ENCODE measurements at regions not wholly inside any gene's neighbourhood (a gene's known extent, or its start where the extent isn't known, plus 50 kb on each side); places are given as distances from the start of the nearest gene placed in this dataset.

DNA sequence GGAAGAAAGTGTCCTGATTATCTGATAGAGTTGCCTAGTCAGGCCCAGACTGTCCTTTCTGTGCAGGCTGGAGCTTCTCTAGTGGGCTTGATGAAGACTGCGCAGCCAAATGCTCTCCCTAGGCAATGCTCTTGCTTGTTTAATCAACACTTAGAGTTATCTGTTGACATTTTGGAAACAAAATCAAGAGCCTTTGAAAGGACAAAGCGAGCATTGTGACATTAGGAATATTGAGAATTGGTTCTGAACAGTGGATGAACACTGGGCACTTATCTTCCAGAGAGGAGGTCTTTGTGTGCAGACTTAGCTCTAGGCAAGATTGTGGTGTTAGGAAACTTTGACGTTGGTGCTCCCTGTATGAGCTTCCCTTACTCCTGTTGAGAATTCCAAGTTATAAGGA is 94.5 kb downstream of the DNTTIP2 start:
- H3K9me3 ChIP-seq (ENCODE audit: control insufficient read depth, insufficient read depth, low read length) = peaks cover 4% of the 10 kb centered on the region
- TF ChIP-seq, protein P1, sequence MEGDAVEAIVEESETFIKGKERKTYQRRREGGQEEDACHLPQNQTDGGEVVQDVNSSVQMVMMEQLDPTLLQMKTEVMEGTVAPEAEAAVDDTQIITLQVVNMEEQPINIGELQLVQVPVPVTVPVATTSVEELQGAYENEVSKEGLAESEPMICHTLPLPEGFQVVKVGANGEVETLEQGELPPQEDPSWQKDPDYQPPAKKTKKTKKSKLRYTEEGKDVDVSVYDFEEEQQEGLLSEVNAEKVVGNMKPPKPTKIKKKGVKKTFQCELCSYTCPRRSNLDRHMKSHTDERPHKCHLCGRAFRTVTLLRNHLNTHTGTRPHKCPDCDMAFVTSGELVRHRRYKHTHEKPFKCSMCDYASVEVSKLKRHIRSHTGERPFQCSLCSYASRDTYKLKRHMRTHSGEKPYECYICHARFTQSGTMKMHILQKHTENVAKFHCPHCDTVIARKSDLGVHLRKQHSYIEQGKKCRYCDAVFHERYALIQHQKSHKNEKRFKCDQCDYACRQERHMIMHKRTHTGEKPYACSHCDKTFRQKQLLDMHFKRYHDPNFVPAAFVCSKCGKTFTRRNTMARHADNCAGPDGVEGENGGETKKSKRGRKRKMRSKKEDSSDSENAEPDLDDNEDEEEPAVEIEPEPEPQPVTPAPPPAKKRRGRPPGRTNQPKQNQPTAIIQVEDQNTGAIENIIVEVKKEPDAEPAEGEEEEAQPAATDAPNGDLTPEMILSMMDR (IDR thresholded peaks at IDR 0.05; ENCODE audit: low read depth, low read length) = no peak
- CTCF ChIA-PET = interaction anchor here (0.8 to 1.3 kb wide), 2 partner anchors 10 to 49 kb away, joined by 3 read pairs; no protein-coding TSS in a partner anchor

DNA sequence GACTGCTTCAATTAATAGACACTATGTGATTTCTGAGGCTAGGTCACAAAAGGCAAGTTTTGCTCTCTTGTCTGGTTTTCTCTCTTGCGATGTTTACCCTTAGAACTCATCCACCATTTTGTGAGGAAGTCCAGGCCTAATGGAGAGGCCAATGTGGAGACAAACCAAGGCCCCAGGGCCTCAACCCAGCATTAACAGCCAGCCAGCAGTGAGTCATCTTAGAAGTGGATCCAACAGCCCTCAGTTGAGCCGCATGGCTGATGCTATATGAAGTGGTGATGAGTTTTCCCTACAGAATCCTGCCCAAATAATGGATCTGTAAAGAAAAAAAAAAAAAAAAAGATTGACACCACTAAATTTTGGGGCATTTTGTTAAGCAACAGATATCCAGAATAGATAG is 95.1 kb downstream of the DNTTIP2 start:
- peaks cover 4% of the 10 kb centered on the region for H3K9me3 ChIP-seq (ENCODE audit: control insufficient read depth, insufficient read depth, low read length)
- no peak overlapping the region for H3K27ac ChIP-seq (ENCODE audit: low read depth, low read length)
- POLR2A ChIA-PET = no interaction called here
- TF ChIP-seq, protein P1 (IDR thresholded peaks at IDR 0.05; ENCODE audit: low read depth, low read length) = no peak
- H3K4me3 ChIP-seq (ENCODE audit: low read depth, low read length) = no peak overlapping the region
- CTCF ChIA-PET = interaction anchor here (1.4 kb wide), 1 partner anchor 155 kb away, joined by 3 read pairs; no protein-coding TSS in a partner anchor
- DNase-seq (ENCODE audit: low read depth, low spot score) = no peak
- no peaks in the 10 kb centered on the region for H3K27me3 ChIP-seq (ENCODE audit: control insufficient read depth, insufficient read depth, low read length)

More for the DNA sequence above, 94.5 kb downstream of the DNTTIP2 start:
- H3K27me3 ChIP-seq (ENCODE audit: control insufficient read depth, insufficient read depth, low read length) = no peaks in the 10 kb centered on the region
- POLR2A ChIA-PET = no interaction called here
- H3K4me3 ChIP-seq (ENCODE audit: low read depth, low read length) = no peak overlapping the region
- H3K27ac ChIP-seq (ENCODE audit: low read depth, low read length) = no peak overlapping the region
- no peak for DNase-seq (ENCODE audit: low read depth, low spot score)

DNA sequence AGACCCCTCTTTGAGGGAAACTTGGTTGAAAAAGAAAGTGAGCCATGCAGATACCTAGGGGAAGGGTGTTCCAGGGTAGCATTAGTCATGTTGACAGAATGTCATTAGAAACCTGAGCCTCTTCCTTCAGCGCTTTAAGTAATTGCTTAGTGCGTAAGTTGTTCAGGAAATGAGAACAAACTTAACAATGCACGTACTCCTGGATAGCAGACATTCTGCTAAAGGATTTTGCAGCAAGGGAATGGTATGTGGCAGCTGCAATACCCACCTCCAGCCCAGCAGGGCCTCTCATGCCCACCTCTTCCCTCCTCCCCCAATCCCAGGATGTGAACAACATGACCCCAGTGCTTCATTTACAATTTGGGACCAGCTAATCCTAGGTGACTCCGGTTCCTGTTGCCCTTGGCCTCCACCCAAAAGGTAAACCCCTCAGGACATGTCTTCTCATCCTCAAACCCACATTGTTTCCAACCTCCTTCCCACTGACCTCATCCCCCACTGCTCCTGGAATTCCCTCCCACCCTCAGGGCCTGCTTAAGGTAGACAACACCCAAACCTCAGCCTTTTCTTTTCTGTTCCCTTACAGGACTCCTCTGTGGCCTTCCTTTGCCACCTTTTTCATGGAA is 98.0 kb upstream of the BCAR3 start:
- no peak overlapping the region for H3K4me3 ChIP-seq (ENCODE audit: low read depth, low read length)
- TF ChIP-seq, protein P1 (IDR thresholded peaks at IDR 0.05; ENCODE audit: low read depth, low read length) = 0 out of 2 replicates have a peak, but pooled peaks have one; percentile 8
- ChIA-PET POLR2A (no interaction called here), CTCF (no interaction called here)
- no peaks in the 10 kb centered on the region for H3K27me3 ChIP-seq (ENCODE audit: control insufficient read depth, insufficient read depth, low read length)
- peak overlapping the region; percentile 72 for H3K27ac ChIP-seq (ENCODE audit: low read depth, low read length)
- H3K9me3 ChIP-seq (ENCODE audit: control insufficient read depth, insufficient read depth, low read length) = no peaks in the 10 kb centered on the region
- DNase-seq (ENCODE audit: low read depth, low spot score) = peak; percentile 41

DNA sequence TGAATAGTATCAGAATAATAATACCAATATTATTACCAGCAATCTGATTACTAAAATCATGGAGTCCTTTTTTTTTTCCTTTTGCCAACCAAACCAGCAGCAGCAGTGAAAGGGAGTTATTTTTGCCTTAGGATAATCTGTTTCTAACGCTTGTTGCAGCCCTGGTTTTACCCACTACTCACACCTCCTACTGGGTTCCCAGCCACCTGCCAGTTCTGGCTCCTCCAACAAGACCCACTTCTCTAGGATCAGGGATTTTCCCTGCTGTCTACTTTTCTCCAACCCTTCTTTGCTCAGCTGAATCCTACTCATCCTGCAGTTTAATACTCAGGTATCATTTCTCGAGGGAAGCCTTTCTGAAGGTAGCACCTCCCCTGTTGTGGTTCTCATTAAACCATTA is 96.8 kb upstream of the BCAR3 start:
- no peak for DNase-seq (ENCODE audit: low read depth, low spot score)
- ChIA-PET CTCF (no interaction called here), POLR2A (no interaction called here)
- H3K4me3 ChIP-seq (ENCODE audit: low read depth, low read length) = no peak overlapping the region
- H3K27me3 ChIP-seq (ENCODE audit: control insufficient read depth, insufficient read depth, low read length) = no peaks in the 10 kb centered on the region
- no peaks in the 10 kb centered on the region for H3K9me3 ChIP-seq (ENCODE audit: control insufficient read depth, insufficient read depth, low read length)
- H3K27ac ChIP-seq (ENCODE audit: low read depth, low read length) = no peak overlapping the region
- TF ChIP-seq, protein P1 (IDR thresholded peaks at IDR 0.05; ENCODE audit: low read depth, low read length) = no peak

DNA sequence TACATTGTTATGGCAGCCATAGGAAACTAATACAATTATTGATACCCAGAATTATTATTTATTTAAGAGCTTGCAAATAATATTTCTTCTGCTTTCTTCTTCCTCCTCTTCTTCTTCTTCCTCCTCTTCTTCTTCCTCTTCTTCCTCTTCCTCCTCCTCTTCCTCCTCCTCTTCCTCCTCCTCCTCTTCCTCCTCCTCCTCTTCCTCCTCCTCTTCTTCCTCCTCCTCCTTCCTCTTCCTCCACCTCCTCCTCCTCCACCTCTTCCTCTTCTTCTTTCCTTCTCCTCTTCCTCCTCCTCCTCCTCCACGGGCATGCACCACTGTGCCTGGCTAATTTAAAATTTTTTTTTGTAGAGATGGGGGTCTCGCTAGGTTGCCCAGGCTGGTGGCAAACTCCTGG is 95.6 kb upstream of the BCAR3 start:
- H3K9me3 ChIP-seq (ENCODE audit: control insufficient read depth, insufficient read depth, low read length) = no peaks in the 10 kb centered on the region
- ChIA-PET CTCF (no interaction called here), POLR2A (no interaction called here)
- DNase-seq (ENCODE audit: low read depth, low spot score) = no peak
- H3K4me3 ChIP-seq (ENCODE audit: low read depth, low read length) = no peak overlapping the region
- H3K27ac ChIP-seq (ENCODE audit: low read depth, low read length) = no peak overlapping the region
- TF ChIP-seq, protein P1 (IDR thresholded peaks at IDR 0.05; ENCODE audit: low read depth, low read length) = no peak
- no peaks in the 10 kb centered on the region for H3K27me3 ChIP-seq (ENCODE audit: control insufficient read depth, insufficient read depth, low read length)

Measured in AG04450 (cell line).